PFSK-1 (cell line): ENCODE measurements at regions not wholly inside any gene's neighbourhood (a gene's known extent, or its start where the extent isn't known, plus 50 kb on each side); places are given as distances from the start of the nearest gene placed in this dataset.

ENCODE experiments used
- FOXP2 ChIP-seq: optimal IDR thresholded peaks from 2 replicates; pipeline ENCODE3; 2011; ENCODE audit warnings: borderline replicate concordance, control low read depth, inconsistent platforms; ENCODE audit not compliant: insufficient read depth; ENCODE audit errors: extremely low read length, extremely low read depth
- POLR2AphosphoS5 ChIP-seq: IDR thresholded peaks from 2 replicates; pipeline ENCODE4 v1.6.1; 2012; ENCODE audit warnings: low read depth, mild to moderate bottlenecking, control low read depth, low read length, moderate library complexity
- SIN3A ChIP-seq: IDR thresholded peaks from 2 replicates; pipeline ENCODE4 v1.6.1; 2012; ENCODE audit warnings: mild to moderate bottlenecking, low read length, moderate library complexity, borderline replicate concordance; ENCODE audit not compliant: insufficient read depth
- TAF1 ChIP-seq: IDR thresholded peaks from 2 replicates; pipeline ENCODE4 v1.6.1; 2012; ENCODE audit warnings: low read length, control low read depth, borderline replicate concordance; ENCODE audit not compliant: insufficient read depth

GRCh38 chr11:76259299-76259908 is 53.1 kb upstream of the WNT11 start:
- no peak for TF ChIP-seq POLR2AphosphoS5
- no peak for TF ChIP-seq TAF1
- no peak for TF ChIP-seq FOXP2
- no peak for TF ChIP-seq SIN3A
